GM06990 (cell line): ENCODE measurements at regions not wholly inside any gene's neighbourhood (a gene's known extent, or its start where the extent isn't known, plus 50 kb on each side); places are given as distances from the start of the nearest gene placed in this dataset.

Experiments
- DNase-seq: peaks from one replicate; pipeline ENCODE4 v3.0.0-alpha.2; 2011; ENCODE audit not compliant: insufficient read length; ENCODE audit errors: extremely low read depth
- H3K27me3 ChIP-seq: replicated peaks from 2 replicates; pipeline ENCODE4 v1.6.0; 2011; ENCODE audit warnings: low read length; ENCODE audit not compliant: control insufficient read depth, insufficient read depth
- H3K36me3 ChIP-seq: 2 replicates; pipeline ENCODE4 v1.5.1; 2011; ENCODE audit warnings: low read length; ENCODE audit not compliant: control insufficient read depth, insufficient read depth
- H3K4me3 ChIP-seq: replicated peaks from 2 replicates; pipeline ENCODE4 v1.5.1; 2011; ENCODE audit warnings: low read depth, mild to moderate bottlenecking, control low read depth, low read length
- TF ChIP-seq, protein P1 (sequence below): IDR thresholded peaks from 2 replicates; pipeline ENCODE4 v1.5.1; 2011; ENCODE audit warnings: low read length, control low read depth, mild to moderate bottlenecking, inconsistent platforms; ENCODE audit not compliant: insufficient read depth, poor library complexity, severe bottlenecking

DNA sequence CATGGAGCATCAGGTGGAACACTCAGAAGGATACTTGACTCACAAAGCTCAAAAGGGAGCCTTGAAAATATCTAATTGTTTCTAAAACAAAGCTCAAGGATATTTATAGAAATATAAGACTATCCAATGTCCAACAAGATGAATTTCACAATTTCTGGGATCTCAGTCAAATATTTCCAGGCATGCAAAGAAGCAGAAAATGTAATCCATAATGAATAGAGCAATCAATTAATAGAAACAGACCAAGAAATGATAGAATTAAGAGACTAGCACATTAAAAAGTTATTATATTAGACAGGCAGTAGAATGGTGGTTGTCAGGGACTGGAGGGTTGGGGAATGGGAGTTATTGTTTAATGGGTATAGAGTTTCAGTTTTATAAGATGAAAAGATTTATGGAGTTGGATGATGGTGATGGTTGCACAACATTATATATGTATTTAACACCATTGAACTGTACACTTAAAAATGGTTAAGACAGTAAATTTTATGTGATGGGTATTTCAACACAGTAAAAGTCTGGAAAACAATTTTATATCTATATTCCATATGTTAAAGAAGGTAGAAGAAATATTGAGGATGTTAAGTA, 189.9 kb upstream of the PIEZO2 start:
- TF ChIP-seq, protein P1, sequence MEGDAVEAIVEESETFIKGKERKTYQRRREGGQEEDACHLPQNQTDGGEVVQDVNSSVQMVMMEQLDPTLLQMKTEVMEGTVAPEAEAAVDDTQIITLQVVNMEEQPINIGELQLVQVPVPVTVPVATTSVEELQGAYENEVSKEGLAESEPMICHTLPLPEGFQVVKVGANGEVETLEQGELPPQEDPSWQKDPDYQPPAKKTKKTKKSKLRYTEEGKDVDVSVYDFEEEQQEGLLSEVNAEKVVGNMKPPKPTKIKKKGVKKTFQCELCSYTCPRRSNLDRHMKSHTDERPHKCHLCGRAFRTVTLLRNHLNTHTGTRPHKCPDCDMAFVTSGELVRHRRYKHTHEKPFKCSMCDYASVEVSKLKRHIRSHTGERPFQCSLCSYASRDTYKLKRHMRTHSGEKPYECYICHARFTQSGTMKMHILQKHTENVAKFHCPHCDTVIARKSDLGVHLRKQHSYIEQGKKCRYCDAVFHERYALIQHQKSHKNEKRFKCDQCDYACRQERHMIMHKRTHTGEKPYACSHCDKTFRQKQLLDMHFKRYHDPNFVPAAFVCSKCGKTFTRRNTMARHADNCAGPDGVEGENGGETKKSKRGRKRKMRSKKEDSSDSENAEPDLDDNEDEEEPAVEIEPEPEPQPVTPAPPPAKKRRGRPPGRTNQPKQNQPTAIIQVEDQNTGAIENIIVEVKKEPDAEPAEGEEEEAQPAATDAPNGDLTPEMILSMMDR, result no peak
- no peak for DNase-seq
- H3K27me3 ChIP-seq, result no peaks in the 10 kb centered on the region
- no peak overlapping the region for H3K4me3 ChIP-seq
- H3K36me3 ChIP-seq, result no peaks in the 10 kb centered on the region

DNA sequence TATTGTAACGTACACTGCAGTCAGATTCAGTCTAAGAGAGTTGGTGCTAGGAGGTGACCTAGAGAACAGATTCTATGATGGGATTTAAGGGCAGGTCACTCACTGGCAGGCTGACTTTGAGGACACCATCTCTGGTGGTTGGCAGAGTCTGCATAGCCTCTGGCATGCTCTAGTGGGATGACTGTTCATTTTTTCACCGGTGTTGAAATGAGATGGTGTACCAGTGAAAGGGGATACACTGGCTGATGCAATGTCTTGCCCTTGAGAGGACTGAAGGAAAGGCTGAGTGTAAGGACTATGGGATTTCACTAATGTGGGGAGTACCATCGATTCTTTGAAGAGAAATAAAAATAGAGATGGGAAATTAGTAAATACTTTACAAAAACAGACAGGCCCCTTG, 186.9 kb upstream of the PIEZO2 start:
- H3K36me3 ChIP-seq, result no peaks in the 10 kb centered on the region
- TF ChIP-seq, protein P1, result no peak
- no peaks in the 10 kb centered on the region for H3K27me3 ChIP-seq
- no peak overlapping the region for H3K4me3 ChIP-seq
- DNase-seq, result no peak

DNA sequence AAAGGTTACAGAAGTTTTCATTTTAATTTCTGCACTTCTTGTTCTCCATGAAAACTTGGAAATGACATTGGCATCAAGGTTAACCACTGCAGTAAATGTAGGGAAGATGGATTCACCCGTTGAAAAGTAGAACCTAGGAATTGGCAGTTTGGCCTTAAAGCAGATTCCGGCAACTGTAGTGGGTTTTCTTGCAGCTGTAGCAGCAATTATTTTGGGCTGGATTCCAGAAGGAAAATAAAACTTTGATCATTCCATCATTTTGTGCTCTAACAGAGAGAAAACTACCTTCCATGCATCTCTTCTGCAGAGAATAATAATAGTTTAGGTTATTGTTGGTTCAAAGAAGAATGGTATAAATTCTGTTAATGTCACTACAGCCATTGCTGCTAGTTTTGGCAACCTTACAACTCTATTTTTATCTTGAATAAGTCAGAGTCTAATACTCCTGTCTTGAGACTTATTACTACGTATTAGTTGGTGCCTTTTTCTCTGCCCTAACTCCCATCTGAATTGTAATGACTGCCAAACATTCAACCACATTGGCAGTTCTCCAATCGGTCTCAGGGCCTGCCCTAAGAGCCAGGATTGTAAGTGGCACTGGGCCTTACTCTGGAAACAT, 178.1 kb upstream of the PIEZO2 start:
- TF ChIP-seq, protein P1, result no peak
- no peak for DNase-seq
- no peak overlapping the region for H3K4me3 ChIP-seq

DNA sequence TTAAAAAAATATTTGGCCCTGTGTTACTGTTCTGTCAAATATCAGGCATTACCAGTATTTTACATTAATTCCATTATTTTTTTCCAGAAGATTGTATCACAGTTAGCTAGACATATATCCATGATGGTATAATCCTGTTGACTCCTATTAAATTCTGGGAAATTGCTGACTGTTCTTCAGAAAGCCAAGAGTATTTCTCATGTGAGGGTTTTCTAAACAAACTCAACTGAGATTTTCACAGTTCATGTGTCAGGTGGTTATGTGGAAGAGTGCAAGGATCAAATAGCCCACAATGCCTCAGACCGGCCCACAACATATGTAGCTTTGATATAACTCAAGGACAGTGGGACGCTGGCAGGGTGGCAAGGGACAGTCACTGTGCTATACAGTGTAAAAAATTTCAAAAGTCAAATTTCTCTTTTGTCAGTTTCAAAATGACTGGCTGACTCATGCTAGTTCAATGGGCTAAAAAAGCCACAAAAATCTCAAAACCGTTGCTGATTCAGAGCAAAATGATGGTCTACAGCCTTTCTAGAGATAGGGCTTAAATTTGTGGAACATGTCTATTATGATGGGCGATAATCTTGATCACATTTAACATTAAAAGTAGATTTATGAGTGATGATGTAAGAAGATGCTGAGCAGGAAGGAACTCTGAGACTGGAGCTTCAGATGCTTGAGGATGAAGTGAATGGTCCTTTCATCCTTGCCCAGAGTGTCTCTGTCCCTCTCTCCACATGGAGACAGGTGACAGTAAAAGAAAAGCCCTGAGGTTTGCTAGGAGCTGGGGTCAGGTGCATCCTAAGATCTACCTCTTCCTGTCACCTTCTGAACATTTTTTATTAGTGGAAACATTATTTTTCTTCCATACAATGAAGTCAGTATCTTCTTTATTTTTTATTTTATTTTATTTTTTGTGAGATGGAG, 175.8 kb upstream of the PIEZO2 start:
- Histone ChIP-seq H3K36me3 (no peaks in the 10 kb centered on the region), H3K4me3 (no peak overlapping the region), H3K27me3 (no peaks in the 10 kb centered on the region; the same call in 1 of the 2 replicates)
- peak; percentile 15 for DNase-seq
- TF ChIP-seq, protein P1, result no peak

More for the DNA sequence above, 178.1 kb upstream of the PIEZO2 start:
- Histone ChIP-seq H3K27me3 (no peaks in the 10 kb centered on the region; the same call in 1 of the 2 replicates), H3K36me3 (no peaks in the 10 kb centered on the region)

DNA sequence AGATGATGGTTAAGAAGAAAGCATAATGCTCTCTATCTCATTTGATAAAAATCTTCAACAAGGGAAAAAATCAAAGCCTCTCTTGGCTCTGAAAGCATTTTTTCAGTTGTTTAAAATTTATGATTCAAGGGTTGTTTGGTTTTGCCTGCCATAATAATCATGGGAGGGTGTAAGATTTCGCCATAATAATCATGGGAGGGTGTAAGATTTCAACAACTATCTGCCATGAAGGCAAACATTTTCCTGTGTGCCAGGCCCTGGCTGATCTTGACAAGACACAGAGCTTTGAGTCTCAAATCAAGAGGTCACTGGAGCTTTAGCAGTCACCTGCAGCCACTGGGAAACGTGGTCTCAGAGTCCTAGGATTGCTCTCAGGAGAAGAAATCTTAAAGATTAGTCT, 175.1 kb upstream of the PIEZO2 start:
- H3K27me3 ChIP-seq, result no peaks in the 10 kb centered on the region; the same call in 1 of the 2 replicates
- no peaks in the 10 kb centered on the region for H3K36me3 ChIP-seq
- no peak overlapping the region for H3K4me3 ChIP-seq
- TF ChIP-seq, protein P1, result no peak
- no peak for DNase-seq
